ENCODE measurements at regions not wholly inside any gene's neighbourhood (a gene's known extent, or its start where the extent isn't known, plus 50 kb on each side); places are given as distances from the start of the nearest gene placed in this dataset.

DNA sequence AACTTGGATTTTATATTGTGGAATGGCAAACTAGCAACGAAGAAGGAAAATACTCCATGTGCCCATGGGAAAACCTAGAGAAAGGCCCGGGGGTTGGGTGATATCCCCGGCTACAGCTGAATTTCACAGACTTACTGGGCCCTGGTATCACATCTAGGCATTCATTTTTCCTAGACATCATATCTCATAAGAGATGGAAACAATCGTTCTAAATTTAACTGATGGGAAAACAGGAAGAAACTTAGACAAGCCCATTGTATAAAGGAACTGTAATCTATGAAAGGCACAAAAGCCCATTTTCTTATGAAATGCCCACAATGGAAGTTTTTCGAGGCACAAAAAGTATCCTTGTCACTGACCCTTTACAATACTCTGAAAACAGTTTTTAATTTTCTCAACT lies 407.9 kb upstream of the LYPLAL1 start:
- Mint-ChIP-seq H3K36me3 (ENCODE audit: low read depth) (no peaks in the 10 kb centered on the region), H3K27ac (no peak overlapping the region)

DNA sequence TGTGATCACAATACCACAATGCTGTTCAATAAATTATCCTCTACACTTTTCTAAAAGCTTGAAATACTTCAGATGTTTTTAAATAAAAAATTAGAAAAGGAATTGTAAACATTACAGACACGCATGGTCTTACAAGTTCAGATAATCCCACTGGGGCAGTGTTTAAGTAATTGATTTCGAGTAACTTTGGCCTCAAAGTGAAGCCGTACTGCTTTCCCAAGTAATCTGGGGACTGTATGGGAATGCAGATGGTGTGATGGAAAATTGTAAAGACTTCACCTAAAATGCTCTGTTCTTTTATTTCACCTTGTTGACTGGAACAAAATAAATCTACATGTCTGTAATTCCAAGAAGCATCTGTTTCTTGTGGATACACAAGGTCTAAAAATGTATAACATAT lies 401.7 kb upstream of the LYPLAL1 start:
- Mint-ChIP-seq H3K36me3 (ENCODE audit: low read depth) (no peaks in the 10 kb centered on the region), H3K27me3 (ENCODE audit: low read depth) (no peaks in the 10 kb centered on the region), H3K27ac (peak overlapping the region in 2 of 3 experiments; percentile 49 to 67), H3K9me3 (peaks cover 3% of the 10 kb centered on the region), H3K4me3 (no peak overlapping the region), H3K4me1 (peaks cover 27% of the 10 kb centered on the region)
- TF ChIP-seq, protein P1, sequence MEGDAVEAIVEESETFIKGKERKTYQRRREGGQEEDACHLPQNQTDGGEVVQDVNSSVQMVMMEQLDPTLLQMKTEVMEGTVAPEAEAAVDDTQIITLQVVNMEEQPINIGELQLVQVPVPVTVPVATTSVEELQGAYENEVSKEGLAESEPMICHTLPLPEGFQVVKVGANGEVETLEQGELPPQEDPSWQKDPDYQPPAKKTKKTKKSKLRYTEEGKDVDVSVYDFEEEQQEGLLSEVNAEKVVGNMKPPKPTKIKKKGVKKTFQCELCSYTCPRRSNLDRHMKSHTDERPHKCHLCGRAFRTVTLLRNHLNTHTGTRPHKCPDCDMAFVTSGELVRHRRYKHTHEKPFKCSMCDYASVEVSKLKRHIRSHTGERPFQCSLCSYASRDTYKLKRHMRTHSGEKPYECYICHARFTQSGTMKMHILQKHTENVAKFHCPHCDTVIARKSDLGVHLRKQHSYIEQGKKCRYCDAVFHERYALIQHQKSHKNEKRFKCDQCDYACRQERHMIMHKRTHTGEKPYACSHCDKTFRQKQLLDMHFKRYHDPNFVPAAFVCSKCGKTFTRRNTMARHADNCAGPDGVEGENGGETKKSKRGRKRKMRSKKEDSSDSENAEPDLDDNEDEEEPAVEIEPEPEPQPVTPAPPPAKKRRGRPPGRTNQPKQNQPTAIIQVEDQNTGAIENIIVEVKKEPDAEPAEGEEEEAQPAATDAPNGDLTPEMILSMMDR (IDR thresholded peaks at IDR 0.05; ENCODE audit: unreplicated experiment in 3 of 3): no peak

More for the DNA sequence above, 407.9 kb upstream of the LYPLAL1 start:
- Mint-ChIP-seq H3K4me3 (no peak overlapping the region), H3K4me1 (peaks cover 10% of the 10 kb centered on the region), H3K27me3 (ENCODE audit: low read depth) (no peaks in the 10 kb centered on the region), H3K9me3 (no peaks in the 10 kb centered on the region)
- TF ChIP-seq, protein P1 (IDR thresholded peaks at IDR 0.05; ENCODE audit: unreplicated experiment in 3 of 3): no peak

DNA sequence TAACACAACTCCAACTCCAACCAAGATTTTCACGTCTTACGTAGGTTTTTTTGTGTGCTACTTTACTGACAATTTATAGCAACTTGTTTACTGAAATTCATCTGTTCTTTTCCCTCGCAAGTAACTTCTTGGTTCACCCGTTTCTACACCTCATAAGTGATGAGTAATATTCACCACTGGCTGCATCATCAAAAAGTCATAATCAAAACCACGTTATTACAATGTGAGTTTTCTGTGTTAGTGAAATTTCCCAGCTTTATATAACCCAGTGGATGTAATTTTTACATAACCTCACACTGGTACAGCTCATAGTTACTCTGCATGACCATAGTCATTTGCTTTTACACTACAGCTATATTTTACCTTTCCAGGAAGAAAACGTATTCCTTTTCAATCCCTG lies 401.1 kb upstream of the LYPLAL1 start:
- peak overlapping the region; percentile 18 to 67 (median 49) for H3K27ac Mint-ChIP-seq
- H3K36me3 Mint-ChIP-seq (ENCODE audit: low read depth): no peaks in the 10 kb centered on the region
- H3K27me3 Mint-ChIP-seq (ENCODE audit: low read depth): no peaks in the 10 kb centered on the region

DNA sequence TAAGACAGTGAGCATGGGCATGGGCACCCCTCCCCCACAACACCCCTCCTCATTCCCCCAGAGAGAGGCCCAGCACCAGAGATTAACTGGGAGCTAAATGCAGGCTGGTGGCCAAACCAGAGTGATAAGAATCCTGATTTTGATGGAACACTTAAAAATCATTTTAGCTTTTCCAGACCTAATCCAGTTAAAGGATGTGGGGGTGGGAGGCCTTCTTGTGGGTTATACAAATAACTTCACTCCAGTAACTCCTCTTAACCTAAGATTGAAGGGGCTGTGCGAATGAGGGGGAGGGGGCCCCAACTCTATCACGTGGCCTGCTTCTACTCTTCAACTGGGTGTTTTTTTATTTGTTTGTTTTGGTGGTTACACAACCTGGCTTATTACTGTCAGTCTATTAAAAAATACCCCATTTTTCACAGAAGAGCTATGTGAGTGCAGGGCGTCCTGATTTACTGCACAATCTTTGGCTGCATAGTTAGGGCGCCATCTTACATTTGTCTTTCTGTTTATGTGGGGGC lies 398.1 kb upstream of the LYPLAL1 start:
- Mint-ChIP-seq H3K4me3 (no peak overlapping the region), H3K4me1 (peaks cover 44% of the 10 kb centered on the region), H3K27me3 (ENCODE audit: low read depth) (no peaks in the 10 kb centered on the region), H3K27ac (peak overlapping the region; percentile 88 to 93 (median 93)), H3K9me3 (peaks cover 3% of the 10 kb centered on the region), H3K36me3 (ENCODE audit: low read depth) (no peaks in the 10 kb centered on the region)
- TF ChIP-seq, protein P1 (IDR thresholded peaks at IDR 0.05; ENCODE audit: unreplicated experiment in 3 of 3): no peak

More for the DNA sequence above, 401.1 kb upstream of the LYPLAL1 start:
- peaks cover 3% of the 10 kb centered on the region for H3K9me3 Mint-ChIP-seq
- no peak overlapping the region for H3K4me3 Mint-ChIP-seq
- TF ChIP-seq, protein P1 (IDR thresholded peaks at IDR 0.05; ENCODE audit: unreplicated experiment in 3 of 3): no peak
- peaks cover 28% of the 10 kb centered on the region for H3K4me1 Mint-ChIP-seq

DNA sequence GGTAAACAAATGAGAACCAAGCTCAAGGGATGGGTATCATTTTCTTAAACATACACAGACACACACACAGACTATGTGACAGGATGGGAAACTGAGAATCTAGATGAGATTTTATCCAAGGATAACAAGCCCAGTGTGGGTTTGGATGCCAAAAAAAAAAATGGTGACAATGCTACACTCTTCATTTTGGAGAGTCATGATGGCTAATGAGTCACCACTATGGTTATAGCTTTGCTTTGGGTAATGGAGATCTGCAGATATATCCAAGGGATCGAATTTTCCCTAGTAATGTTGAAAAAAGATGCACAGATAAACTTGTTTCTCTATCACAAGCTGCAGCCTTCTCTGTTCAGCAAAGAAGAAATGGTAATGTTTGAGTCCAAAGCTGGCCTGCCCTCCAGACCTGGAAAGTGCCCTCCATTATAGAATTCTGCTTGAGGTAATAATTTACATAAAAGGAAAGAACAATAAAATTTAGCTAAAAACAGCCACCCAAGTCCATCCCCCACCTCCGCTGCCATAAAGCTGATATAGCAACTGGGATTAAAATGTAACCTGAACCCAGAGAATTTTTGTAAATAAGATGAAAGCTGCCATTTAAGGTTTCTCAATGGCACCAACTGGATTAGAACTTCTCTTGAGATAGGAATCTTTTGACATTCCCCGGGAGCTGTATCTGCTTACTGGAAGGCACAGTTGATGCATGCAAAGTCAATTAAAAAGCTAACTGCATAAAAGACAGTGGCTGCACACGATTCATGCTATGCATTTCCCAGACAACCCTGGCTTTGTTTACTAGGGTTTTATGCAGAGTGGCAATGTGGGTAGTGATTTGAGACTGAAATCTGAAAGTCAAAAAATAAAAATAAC lies 395.2 kb upstream of the LYPLAL1 start:
- Mint-ChIP-seq H3K36me3 (ENCODE audit: low read depth) (no peaks in the 10 kb centered on the region), H3K4me1 (peaks cover 50% of the 10 kb centered on the region), H3K9me3 (no peaks in the 10 kb centered on the region), H3K4me3 (no peak overlapping the region), H3K27me3 (ENCODE audit: low read depth) (no peaks in the 10 kb centered on the region), H3K27ac (peak overlapping the region; percentile 68 to 81 (median 73))
- TF ChIP-seq, protein P1 (IDR thresholded peaks at IDR 0.05; ENCODE audit: unreplicated experiment in 3 of 3): no peak

Measured in nephron (organoid).